H9 (cell line): ENCODE measurements at regions not wholly inside any gene's neighbourhood (a gene's known extent, or its start where the extent isn't known, plus 50 kb on each side); places are given as distances from the start of the nearest gene placed in this dataset.

Experiments used
- DNase-seq: peaks from one replicate; pipeline ENCODE4 v3.0.0-alpha.2; 2017
- H2AFZ ChIP-seq: one replicate; pipeline ENCODE4 v1.6.1; 2013; ENCODE audit warnings: mild to moderate bottlenecking, low read length, control low read depth, moderate library complexity
- H2AK5ac ChIP-seq: 2 replicates; pipeline ENCODE4 v1.6.1; 2013; ENCODE audit warnings: low read length, control low read depth, mixed read lengths; ENCODE audit not compliant: insufficient read length
- H2BK120ac ChIP-seq: one replicate; pipeline ENCODE4 v1.6.1; 2013; ENCODE audit warnings: low read depth, mild to moderate bottlenecking, low read length, control low read depth, inconsistent platforms; ENCODE audit not compliant: poor library complexity, severe bottlenecking
- H2BK12ac ChIP-seq: 2 replicates; pipeline ENCODE4 v1.6.1; 2013; ENCODE audit warnings: low read length, control low read depth, mixed read lengths, low read depth; ENCODE audit not compliant: insufficient read length
- H2BK15ac ChIP-seq: 2 replicates; pipeline ENCODE4 v1.6.1; 2013; ENCODE audit warnings: low read depth, low read length, control low read depth
- H2BK20ac ChIP-seq: one replicate; pipeline ENCODE4 v1.6.1; 2013; ENCODE audit warnings: low read depth, mild to moderate bottlenecking, low read length, control low read depth, inconsistent platforms; ENCODE audit not compliant: poor library complexity, severe bottlenecking
- H2BK5ac ChIP-seq: 2 replicates; pipeline ENCODE4 v1.6.1; 2013; ENCODE audit warnings: low read length, control low read depth, mixed read lengths; ENCODE audit not compliant: insufficient read length
- H3K14ac ChIP-seq: 2 replicates; pipeline ENCODE4 v1.6.1; 2013; ENCODE audit warnings: low read length, control low read depth; ENCODE audit not compliant: insufficient read depth
- H3K18ac ChIP-seq: 2 replicates; pipeline ENCODE4 v1.6.1; 2013; ENCODE audit warnings: low read depth, mild to moderate bottlenecking, mixed read lengths, low read length, control low read depth; ENCODE audit not compliant: insufficient read length
- H3K23ac ChIP-seq: 2 replicates; pipeline ENCODE4 v1.6.1; 2013; ENCODE audit warnings: low read length, control low read depth, mixed read lengths, low read depth; ENCODE audit not compliant: insufficient read length
- H3K23me2 ChIP-seq: 2 replicates; pipeline ENCODE4 v1.6.1; 2013; ENCODE audit warnings: low read depth, mild to moderate bottlenecking, mixed read lengths, low read length, control low read depth; ENCODE audit not compliant: insufficient read length, poor library complexity, severe bottlenecking
- H3K27ac ChIP-seq: 2 replicates; pipeline ENCODE4 v1.5.1; 2013; ENCODE audit warnings: low read length, control low read depth, mixed read lengths, low read depth; ENCODE audit not compliant: insufficient read length
- H3K27me3 ChIP-seq: 2 replicates; pipeline ENCODE4 v1.6.1; 2013; ENCODE audit warnings: low read length, control low read depth, inconsistent platforms; ENCODE audit not compliant: insufficient read depth
- H3K4ac ChIP-seq: 2 replicates; pipeline ENCODE4 v1.6.1; 2013; ENCODE audit warnings: low read depth, mild to moderate bottlenecking, control low read depth, inconsistent platforms, low read length, moderate library complexity
- H3K4me1 ChIP-seq: 2 replicates; pipeline ENCODE4 v1.6.1; 2013; ENCODE audit warnings: low read length, control low read depth, inconsistent platforms; ENCODE audit not compliant: insufficient read depth
- H3K4me2 ChIP-seq: 2 replicates; pipeline ENCODE4 v1.6.1; 2013; ENCODE audit warnings: low read length, control low read depth, mixed read lengths; ENCODE audit not compliant: insufficient read length, insufficient read depth
- H3K56ac ChIP-seq: 2 replicates; pipeline ENCODE4 v1.6.1; 2013; ENCODE audit warnings: low read depth, mild to moderate bottlenecking, mixed read lengths, low read length, control low read depth; ENCODE audit not compliant: insufficient read length
- H3K79me1 ChIP-seq: 2 replicates; pipeline ENCODE4 v1.6.1; 2013; ENCODE audit warnings: low read depth, mild to moderate bottlenecking, moderate library complexity, low read length, control low read depth, inconsistent platforms; ENCODE audit not compliant: insufficient read depth, poor library complexity, severe bottlenecking
- H3K79me2 ChIP-seq: 2 replicates; pipeline ENCODE4 v1.6.1; 2013; ENCODE audit warnings: low read length, control low read depth, inconsistent platforms; ENCODE audit not compliant: insufficient read depth
- H3K9ac ChIP-seq: 2 replicates; pipeline ENCODE4 v1.6.1; 2013; ENCODE audit warnings: low read length, control low read depth, mixed read lengths; ENCODE audit not compliant: insufficient read length; ENCODE audit errors: extremely low read depth
- H3K9me3 ChIP-seq: one replicate; pipeline ENCODE4 v1.6.1; 2013; ENCODE audit warnings: low read depth, low read length, inconsistent platforms; ENCODE audit not compliant: control insufficient read depth
- H3T11ph ChIP-seq: one replicate; pipeline ENCODE4 v1.6.1; 2013; ENCODE audit warnings: mild to moderate bottlenecking, low read length, control low read depth, inconsistent platforms
- H4K20me1 ChIP-seq: one replicate; pipeline ENCODE4 v1.6.1; 2013; ENCODE audit not compliant: control insufficient read depth, insufficient read length, insufficient read depth
- H4K5ac ChIP-seq: 2 replicates; pipeline ENCODE4 v1.6.1; 2013; ENCODE audit warnings: low read depth, mild to moderate bottlenecking, mixed read lengths, low read length, control low read depth; ENCODE audit not compliant: insufficient read length
- H4K8ac ChIP-seq: replicated peaks from 2 replicates; pipeline ENCODE4 v1.6.1; 2013; ENCODE audit warnings: low read length, control low read depth, mixed read lengths, low read depth; ENCODE audit not compliant: insufficient read length
- H4K91ac ChIP-seq: 2 replicates; pipeline ENCODE4 v1.6.1; 2013; ENCODE audit warnings: low read depth, mild to moderate bottlenecking, moderate library complexity, mixed read lengths, low read length, control low read depth; ENCODE audit not compliant: insufficient read length
- H3K27ac Mint-ChIP-seq, 3 experiments: 2 replicates in 2 of 3; 3 replicates in 1 of 3; pipeline ENCODE4 v1.8.0; 2020 to 2021; ENCODE audit warnings: mixed read lengths in 3 of 3, mild to moderate bottlenecking in 1 of 3, moderate library complexity in 1 of 3
- H3K27me3 Mint-ChIP-seq: 2 replicates; pipeline ENCODE4 v1.8.0; 2021; ENCODE audit warnings: low read depth, mild to moderate bottlenecking, moderate library complexity, mixed read lengths
- H3K36me3 Mint-ChIP-seq, 3 experiments: 2 replicates in 2 of 3; 3 replicates in 1 of 3; pipeline ENCODE4 v1.8.0; 2020 to 2021; ENCODE audit warnings: low read depth in 3 of 3, mixed read lengths in 3 of 3; ENCODE audit not compliant: insufficient read depth in 1 of 3
- H3K4me1 Mint-ChIP-seq, 2 experiments: 2 replicates each; pipeline ENCODE4 v1.8.0; 2020; ENCODE audit warnings: mixed read lengths in 2 of 2
- H3K4me3 Mint-ChIP-seq, 2 experiments: 2 replicates in 1 of 2; 3 replicates in 1 of 2; pipeline ENCODE4 v1.8.0; 2020 to 2021; ENCODE audit warnings: mild to moderate bottlenecking in 2 of 2, mixed read lengths in 2 of 2, moderate library complexity in 1 of 2
- H3K9me3 Mint-ChIP-seq, 2 experiments: 2 replicates in 1 of 2; 3 replicates in 1 of 2; pipeline ENCODE4 v1.8.0; 2020; ENCODE audit warnings: mild to moderate bottlenecking in 2 of 2, mixed read lengths in 2 of 2, moderate library complexity in 1 of 2
- WGBS: extraction: QIAGEN DNeasy Blood & Tissue Kit; methylation state at CpG from one replicate; pipeline ENCODE4 v1.1.7; 2013; ENCODE audit warnings: missing lambda C conversion rate, low lambda C conversion rate, mixed read lengths; ENCODE audit not compliant: insufficient read length; ENCODE audit errors: extremely low coverage; 5-methylcytosine and 5-hydroxymethylcytosine counted together
- TF ChIP-seq, protein P1 (sequence below): fragments of 200-600 bp; sonication (generic); conservative IDR thresholded peaks from 3 replicates; pipeline ENCODE4 v1.8.0; 2021; ENCODE audit warnings: antibody characterized with exemption, mild to moderate bottlenecking

DNA sequence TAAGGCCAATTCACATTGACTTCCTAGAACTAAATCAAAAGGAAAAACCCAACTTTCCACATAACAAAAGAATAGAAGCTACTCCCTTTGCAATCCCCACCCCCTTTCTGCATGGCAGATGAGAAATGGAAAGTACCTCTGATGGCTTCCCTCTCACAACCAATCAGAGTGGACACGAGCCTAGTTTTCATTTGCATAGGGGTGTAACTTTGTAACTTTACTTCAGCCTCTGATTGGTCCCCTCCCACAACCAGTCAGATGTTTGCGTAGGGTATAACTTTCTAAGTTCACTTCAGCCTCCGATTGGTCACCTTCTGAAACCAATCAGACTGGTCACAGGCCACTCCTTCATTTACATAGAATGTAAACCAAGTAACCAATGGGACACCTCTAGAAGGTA, 328.5 kb downstream of the CDH26 start:
- peaks cover 56% of the 10 kb centered on the region for H3K9me3 ChIP-seq
- no peak overlapping the region for H3K18ac ChIP-seq
- H2AFZ ChIP-seq, result no peak overlapping the region
- DNase-seq, result no peak
- no peak overlapping the region for H4K91ac ChIP-seq
- H3T11ph ChIP-seq, result no peak overlapping the region
- no peaks in the 10 kb centered on the region for H3K27me3 ChIP-seq
- H3K79me2 ChIP-seq, result no peaks in the 10 kb centered on the region
- no peaks in the 10 kb centered on the region for H3K23me2 ChIP-seq
- TF ChIP-seq, protein P1, sequence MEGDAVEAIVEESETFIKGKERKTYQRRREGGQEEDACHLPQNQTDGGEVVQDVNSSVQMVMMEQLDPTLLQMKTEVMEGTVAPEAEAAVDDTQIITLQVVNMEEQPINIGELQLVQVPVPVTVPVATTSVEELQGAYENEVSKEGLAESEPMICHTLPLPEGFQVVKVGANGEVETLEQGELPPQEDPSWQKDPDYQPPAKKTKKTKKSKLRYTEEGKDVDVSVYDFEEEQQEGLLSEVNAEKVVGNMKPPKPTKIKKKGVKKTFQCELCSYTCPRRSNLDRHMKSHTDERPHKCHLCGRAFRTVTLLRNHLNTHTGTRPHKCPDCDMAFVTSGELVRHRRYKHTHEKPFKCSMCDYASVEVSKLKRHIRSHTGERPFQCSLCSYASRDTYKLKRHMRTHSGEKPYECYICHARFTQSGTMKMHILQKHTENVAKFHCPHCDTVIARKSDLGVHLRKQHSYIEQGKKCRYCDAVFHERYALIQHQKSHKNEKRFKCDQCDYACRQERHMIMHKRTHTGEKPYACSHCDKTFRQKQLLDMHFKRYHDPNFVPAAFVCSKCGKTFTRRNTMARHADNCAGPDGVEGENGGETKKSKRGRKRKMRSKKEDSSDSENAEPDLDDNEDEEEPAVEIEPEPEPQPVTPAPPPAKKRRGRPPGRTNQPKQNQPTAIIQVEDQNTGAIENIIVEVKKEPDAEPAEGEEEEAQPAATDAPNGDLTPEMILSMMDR, result no peak
- no CpG with 5 or more reads among the region's 3 CpGs for WGBS
- H3K27ac Mint-ChIP-seq, result no peak overlapping the region
- H2AK5ac ChIP-seq, result no peak overlapping the region
- no peak overlapping the region for H3K4ac ChIP-seq
- no peak overlapping the region for H2BK5ac ChIP-seq
- H3K9me3 Mint-ChIP-seq, result peaks cover 77 to 82% of the 10 kb centered on the region in 2 experiments
- no peak overlapping the region for H3K14ac ChIP-seq
- no peak overlapping the region for H4K5ac ChIP-seq
- H2BK15ac ChIP-seq, result no peak overlapping the region
- H3K27ac ChIP-seq, result no peak overlapping the region
- no peaks in the 10 kb centered on the region for H3K79me1 ChIP-seq
- H4K8ac ChIP-seq, result no peak overlapping the region
- H3K56ac ChIP-seq, result no peak overlapping the region
- no peak overlapping the region for H3K4me3 Mint-ChIP-seq
- H3K9ac ChIP-seq, result no peak overlapping the region
- no peaks in the 10 kb centered on the region for H4K20me1 ChIP-seq
- H3K23ac ChIP-seq, result no peak overlapping the region
- H2BK120ac ChIP-seq, result no peak overlapping the region
- H3K36me3 Mint-ChIP-seq, result peaks cover 12 to 33% (median 16%) of the 10 kb centered on the region in 3 experiments
- H3K27me3 Mint-ChIP-seq, result peaks cover 19% of the 10 kb centered on the region
- no peak overlapping the region for H3K4me2 ChIP-seq
- H3K4me1 ChIP-seq, result no peaks in the 10 kb centered on the region
- no peak overlapping the region for H2BK20ac ChIP-seq
- no peaks in the 10 kb centered on the region for H3K4me1 Mint-ChIP-seq
- H2BK12ac ChIP-seq, result no peak overlapping the region
